T-cell (primary cell): ENCODE measurements at regions not wholly inside any gene's neighbourhood (a gene's known extent, or its start where the extent isn't known, plus 50 kb on each side); places are given as distances from the start of the nearest gene placed in this dataset.

Experiments
- ATAC-seq, 4 experiments: fragments of 200-7000 bp in 3 of 4; fragments of 150-1000 bp in 1 of 4; cut with Tn5 transposase; replicated peaks in 1 of 4; 1 replicate in 3 of 4; 2 replicates in 1 of 4; pipeline ENCODE4 v1.10.0; 2021; ENCODE audit warnings: moderate library complexity in 3 of 4, mild to moderate bottlenecking in 2 of 4, moderate number of reproducible peaks in 1 of 4
- CTCF ChIA-PET, 2 donors: fragments of 300-600 bp; sonication (Branson Sonifier 250); formaldehyde crosslinking; loops; one replicate each; lab custom pipeline; 2022; ENCODE audit warnings: antibody characterized with exemption in 2 of 2; lab: Charles Lee
- POLR2A ChIA-PET, 2 donors: fragments of 300-600 bp; sonication (Branson Sonifier 250); formaldehyde crosslinking; loops; one replicate each; lab custom pipeline; 2022; ENCODE audit warnings: antibody characterized with exemption in 2 of 2; lab: Charles Lee
- DNase-seq, 35 experiments: peaks; one replicate each; pipeline versions ENCODE4 v3.0.0 to v3.0.0-alpha.2; 2013 to 2023
- H3K27ac ChIP-seq: one replicate; pipeline ENCODE4 v1.5.1; 2013; ENCODE audit warnings: low read length
- H3K27me3 ChIP-seq, 2 experiments: replicated peaks in 1 of 2; 1 replicate in 1 of 2; 2 replicates in 1 of 2; pipeline versions ENCODE4 v1.6.1 to v1.7.0; 2013; ENCODE audit warnings: low read length in 1 of 2, mixed read lengths in 1 of 2; ENCODE audit not compliant: control insufficient read depth in 2 of 2, insufficient read depth in 2 of 2; ENCODE audit errors: extremely low read depth in 1 of 2
- H3K36me3 ChIP-seq, 2 donors: 1 replicate in 1 of 2; 2 replicates in 1 of 2; pipeline versions ENCODE4 v1.6.1 to v1.7.0; 2013; ENCODE audit warnings: low read length in 1 of 2; ENCODE audit not compliant: control insufficient read depth in 2 of 2, insufficient read depth in 1 of 2; ENCODE audit errors: extremely low read depth in 1 of 2
- H3K4me1 ChIP-seq, 2 experiments: 1 replicate in 1 of 2; 2 replicates in 1 of 2; pipeline versions ENCODE4 v1.6.1 to v1.7.0; 2013; ENCODE audit warnings: low read length in 2 of 2, mixed read lengths in 1 of 2; ENCODE audit not compliant: insufficient read depth in 2 of 2, control insufficient read depth in 1 of 2; ENCODE audit errors: extremely low read depth in 1 of 2
- H3K4me3 ChIP-seq, 2 donors: 1 replicate in 1 of 2; 2 replicates in 1 of 2; pipeline versions ENCODE4 v1.5.1 to v1.7.0; 2013; ENCODE audit warnings: mild to moderate bottlenecking in 2 of 2, low read length in 1 of 2, moderate library complexity in 1 of 2; ENCODE audit not compliant: control insufficient read depth in 1 of 2; ENCODE audit errors: extremely low read depth in 1 of 2
- H3K9me3 ChIP-seq: 2 replicates; pipeline ENCODE4 v1.7.0; 2013
- H3K27ac Mint-ChIP-seq, 2 donors: one replicate each; pipeline ENCODE4 v1.8.0; 2020 to 2021; ENCODE audit warnings: mild to moderate bottlenecking in 2 of 2, mixed read lengths in 2 of 2
- H3K27me3 Mint-ChIP-seq, 2 donors: one replicate each; pipeline ENCODE4 v1.8.0; 2021 to 2022; ENCODE audit warnings: mixed read lengths in 2 of 2
- H3K36me3 Mint-ChIP-seq: one replicate; pipeline ENCODE4 v1.8.0; 2021; ENCODE audit warnings: mixed read lengths
- H3K4me1 Mint-ChIP-seq, 3 donors: one replicate each; pipeline ENCODE4 v1.8.0; 2020 to 2022; ENCODE audit warnings: mixed read lengths in 3 of 3, mild to moderate bottlenecking in 1 of 3
- H3K4me3 Mint-ChIP-seq, 3 donors: one replicate each; pipeline ENCODE4 v1.8.0; 2020 to 2022; ENCODE audit warnings: mild to moderate bottlenecking in 3 of 3, mixed read lengths in 3 of 3, moderate library complexity in 3 of 3
- H3K9me3 Mint-ChIP-seq, 3 donors: one replicate each; pipeline ENCODE4 v1.8.0; 2020 to 2022; ENCODE audit warnings: mixed read lengths in 3 of 3
- WGBS: methylation state at CpG from one replicate; pipeline ENCODE4 v1.1.5; 2013; ENCODE audit warnings: missing lambda C conversion rate; ENCODE audit not compliant: insufficient coverage; 5-methylcytosine and 5-hydroxymethylcytosine counted together

DNA sequence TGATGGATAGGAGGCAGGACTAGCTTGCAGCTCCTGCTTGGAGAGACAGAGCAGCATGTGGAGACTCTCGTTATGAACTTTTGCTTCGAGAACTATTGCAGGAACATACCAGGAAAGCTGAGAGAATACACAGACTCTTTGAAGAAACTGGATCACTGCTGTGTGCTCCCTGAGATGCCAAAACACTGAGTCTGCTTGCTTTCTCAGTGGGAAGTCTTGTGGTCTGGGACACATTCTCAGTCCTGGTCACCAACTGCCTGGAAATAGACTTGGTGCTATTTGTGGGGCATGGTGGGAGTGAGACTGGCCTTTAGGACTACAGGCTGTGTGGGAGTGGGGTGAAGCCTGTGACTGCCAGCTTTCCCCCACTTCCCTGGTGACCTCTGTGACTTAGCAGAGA lies 252.6 kb downstream of the MED10 start:
- Mint-ChIP-seq H3K4me3 (no peak overlapping the region), H3K4me1 (no peaks in the 10 kb centered on the region), H3K27me3 (peaks cover 3 to 5% of the 10 kb centered on the region in 2 donors), H3K9me3 (peaks cover 13 to 16% (median 15%) of the 10 kb centered on the region in 3 donors), H3K27ac (no peak overlapping the region), H3K36me3 (no peaks in the 10 kb centered on the region)
- ChIA-PET POLR2A (no interaction called here), CTCF (no interaction called here)
- Histone ChIP-seq H3K36me3 (no peaks in the 10 kb centered on the region), H3K4me3 (no peak overlapping the region), H3K27me3 (peaks cover 0 to 7% of the 10 kb centered on the region in 2 experiments), H3K4me1 (no peaks in the 10 kb centered on the region), H3K27ac (no peak overlapping the region), H3K9me3 (peaks cover 2% of the 10 kb centered on the region)
- DNase-seq, result no peak
- WGBS, result 76% methylated on average over 2 of the region's 2 CpGs
- ATAC-seq, result no peak

DNA sequence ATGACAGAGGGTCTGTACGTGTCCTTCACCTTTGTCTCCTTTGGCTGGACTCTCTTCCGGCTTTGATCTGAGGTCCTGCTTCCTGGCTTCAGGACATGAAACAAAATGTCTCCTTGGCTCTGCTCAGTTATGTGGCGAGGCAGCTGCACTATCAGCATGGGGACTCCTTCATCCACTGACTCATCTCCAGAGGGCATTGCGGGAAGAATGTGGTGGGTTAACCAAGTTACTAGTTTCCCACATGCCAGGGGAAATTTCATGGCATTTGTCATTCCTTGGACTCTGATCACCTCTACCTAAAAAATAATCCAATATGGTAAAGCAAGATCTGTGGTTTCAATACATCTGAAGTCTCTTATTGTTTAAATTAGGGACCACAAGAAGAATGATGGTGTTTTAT lies 259.7 kb downstream of the MED10 start:
- H3K27me3 Mint-ChIP-seq, result peaks cover 3 to 6% of the 10 kb centered on the region in 2 donors
- Histone ChIP-seq H3K36me3 (no peaks in the 10 kb centered on the region), H3K27me3 (no peaks in the 10 kb centered on the region), H3K4me1 (no peaks in the 10 kb centered on the region), H3K27ac (no peak overlapping the region), H3K4me3 (no peak overlapping the region), H3K9me3 (no peaks in the 10 kb centered on the region)
- ChIA-PET POLR2A (no interaction called here), CTCF (no interaction called here)
- H3K4me3 Mint-ChIP-seq, result no peak overlapping the region
- 94% methylated on average over 2 of the region's 4 CpGs for WGBS
- DNase-seq, result no peak
- no peak for ATAC-seq
- H3K9me3 Mint-ChIP-seq, result peaks cover 0 to 13% (median 3%) of the 10 kb centered on the region in 3 donors
- no peak overlapping the region for H3K27ac Mint-ChIP-seq
- no peaks in the 10 kb centered on the region for H3K36me3 Mint-ChIP-seq
- no peaks in the 10 kb centered on the region for H3K4me1 Mint-ChIP-seq

DNA sequence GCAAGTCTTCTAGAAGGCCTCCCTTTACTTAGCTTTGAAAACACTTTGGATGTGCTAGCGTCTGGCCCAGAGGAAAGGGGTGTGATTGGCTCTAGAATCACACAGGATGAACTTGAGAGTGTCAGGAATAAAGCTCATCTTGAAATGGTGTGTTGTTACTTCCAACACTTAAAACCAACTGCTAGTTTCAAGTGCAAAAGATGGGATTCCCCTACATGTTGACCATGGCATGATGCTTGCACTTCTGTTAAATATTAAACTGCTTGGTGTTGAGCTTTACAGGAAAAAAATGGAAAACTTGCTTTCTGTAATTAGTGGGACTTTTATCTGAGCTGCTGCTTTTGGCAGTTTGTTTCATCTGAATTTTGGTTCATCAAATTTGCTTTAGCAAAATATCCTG lies 261.1 kb downstream of the MED10 start:
- Mint-ChIP-seq H3K9me3 (peaks cover 0 to 13% (median 0%) of the 10 kb centered on the region in 3 donors), H3K27ac (no peak overlapping the region), H3K4me1 (no peaks in the 10 kb centered on the region), H3K27me3 (peaks cover 3 to 10% of the 10 kb centered on the region in 2 donors), H3K4me3 (no peak overlapping the region), H3K36me3 (no peaks in the 10 kb centered on the region)
- Histone ChIP-seq H3K9me3 (no peaks in the 10 kb centered on the region), H3K27ac (no peak overlapping the region), H3K4me3 (no peak overlapping the region), H3K36me3 (no peaks in the 10 kb centered on the region), H3K4me1 (no peaks in the 10 kb centered on the region), H3K27me3 (no peaks in the 10 kb centered on the region)
- no CpG with 5 or more reads among the region's 1 CpG for WGBS
- ChIA-PET CTCF (no interaction called here), POLR2A (no interaction called here)
- no peak for DNase-seq
- no peak for ATAC-seq

DNA sequence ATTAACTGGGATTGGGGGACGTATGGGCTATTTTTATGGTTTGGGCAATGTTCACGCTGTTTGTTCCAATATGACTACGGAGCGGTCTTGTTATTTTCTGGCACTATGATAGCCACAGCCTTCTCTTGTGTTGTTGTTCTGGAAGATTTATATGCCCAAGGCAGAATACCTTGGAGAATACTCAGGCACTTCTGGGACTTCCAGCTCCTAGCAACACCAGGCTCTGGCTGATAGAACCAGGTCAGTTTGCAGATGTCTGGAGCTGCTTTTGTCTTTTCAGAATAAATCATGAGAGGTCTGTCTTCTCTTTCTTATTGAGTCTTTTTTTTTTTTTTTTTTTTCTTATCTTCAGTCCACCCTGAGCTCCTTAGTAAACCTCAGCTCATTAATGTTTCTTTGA lies 262.5 kb downstream of the MED10 start:
- Mint-ChIP-seq H3K27ac (no peak overlapping the region), H3K27me3 (peaks cover 0 to 6% of the 10 kb centered on the region in 2 donors), H3K9me3 (peaks cover 0 to 10% (median 0%) of the 10 kb centered on the region in 3 donors), H3K36me3 (no peaks in the 10 kb centered on the region), H3K4me1 (no peaks in the 10 kb centered on the region), H3K4me3 (no peak overlapping the region)
- ATAC-seq (no peak), DNase-seq (no peak)
- WGBS, result 80% methylated on average over 1 of the region's 4 CpGs
- H3K27ac ChIP-seq, result no peak overlapping the region
- ChIA-PET CTCF (no interaction called here), POLR2A (no interaction called here)
- H3K9me3 ChIP-seq, result no peaks in the 10 kb centered on the region
- H3K4me3 ChIP-seq, result no peak overlapping the region
- no peaks in the 10 kb centered on the region for H3K4me1 ChIP-seq
- H3K36me3 ChIP-seq, result no peaks in the 10 kb centered on the region
- no peaks in the 10 kb centered on the region for H3K27me3 ChIP-seq

DNA sequence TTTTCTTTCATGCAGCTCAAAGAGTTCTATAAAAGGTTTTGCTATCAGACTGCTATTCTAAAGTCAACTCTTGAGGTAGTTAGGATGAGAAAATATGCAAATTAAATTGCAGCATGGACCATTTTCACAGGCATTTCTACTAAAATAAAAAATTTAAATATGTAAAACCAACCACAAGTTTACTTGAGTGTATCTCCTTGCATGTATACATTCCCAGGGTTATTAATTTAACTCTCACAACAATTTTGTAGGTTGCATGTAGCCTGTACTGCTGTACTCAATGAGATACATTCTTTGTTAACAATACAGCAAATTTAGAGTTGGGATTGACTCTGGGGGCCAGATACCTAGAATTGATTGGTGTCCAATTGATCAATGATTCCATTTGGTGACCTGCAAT lies 265.8 kb downstream of the MED10 start:
- Histone ChIP-seq H3K4me1 (no peaks in the 10 kb centered on the region), H3K9me3 (no peaks in the 10 kb centered on the region), H3K27ac (no peak overlapping the region), H3K27me3 (peaks cover 0 to 5% of the 10 kb centered on the region in 2 experiments), H3K4me3 (no peak overlapping the region), H3K36me3 (no peaks in the 10 kb centered on the region)
- POLR2A ChIA-PET, result no interaction called here
- H3K27me3 Mint-ChIP-seq, result peaks cover 0 to 5% of the 10 kb centered on the region in 2 donors
- H3K36me3 Mint-ChIP-seq, result no peaks in the 10 kb centered on the region
- H3K4me3 Mint-ChIP-seq, result no peak overlapping the region
- H3K9me3 Mint-ChIP-seq, result peaks cover 0 to 5% (median 0%) of the 10 kb centered on the region in 3 donors
- no peaks in the 10 kb centered on the region for H3K4me1 Mint-ChIP-seq
- H3K27ac Mint-ChIP-seq, result no peak overlapping the region
- no peak for ATAC-seq
- DNase-seq, result no peak
- CTCF ChIA-PET, result no interaction called here

DNA sequence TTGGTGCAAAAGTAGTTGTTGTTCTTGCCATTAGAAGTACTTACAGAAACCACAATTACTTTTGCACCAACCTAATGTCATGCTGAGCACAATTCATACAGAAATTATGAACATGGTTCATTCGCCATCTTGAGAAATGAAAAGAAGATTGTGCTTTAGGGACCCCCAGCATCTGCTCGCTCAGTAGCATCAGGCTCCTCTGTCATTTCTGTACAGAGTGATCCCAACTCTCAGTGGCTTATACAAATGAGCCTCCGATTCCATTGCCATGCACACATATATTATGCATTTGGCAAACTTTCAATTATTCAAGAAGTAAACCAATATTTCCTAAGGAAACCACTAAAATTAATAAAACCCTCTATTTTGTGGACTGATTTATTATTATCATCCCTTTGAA lies 266.2 kb downstream of the MED10 start:
- H3K9me3 Mint-ChIP-seq, result peaks cover 0 to 5% (median 0%) of the 10 kb centered on the region in 3 donors
- no peaks in the 10 kb centered on the region for H3K9me3 ChIP-seq
- H3K36me3 Mint-ChIP-seq, result no peaks in the 10 kb centered on the region
- no peaks in the 10 kb centered on the region for H3K4me1 Mint-ChIP-seq
- no peak overlapping the region for H3K27ac Mint-ChIP-seq
- no peaks in the 10 kb centered on the region for H3K36me3 ChIP-seq
- ChIA-PET CTCF (no interaction called here), POLR2A (no interaction called here)
- WGBS, result no CpG with 5 or more reads among the region's 3 CpGs
- H3K27me3 Mint-ChIP-seq, result peaks cover 0 to 5% of the 10 kb centered on the region in 2 donors
- H3K27ac ChIP-seq, result no peak overlapping the region
- no peak overlapping the region for H3K4me3 Mint-ChIP-seq
- DNase-seq, result no peak
- ATAC-seq, result no peak
- H3K4me3 ChIP-seq, result no peak overlapping the region
- no peaks in the 10 kb centered on the region for H3K4me1 ChIP-seq
- H3K27me3 ChIP-seq, result peaks cover 0 to 5% of the 10 kb centered on the region in 2 experiments

DNA sequence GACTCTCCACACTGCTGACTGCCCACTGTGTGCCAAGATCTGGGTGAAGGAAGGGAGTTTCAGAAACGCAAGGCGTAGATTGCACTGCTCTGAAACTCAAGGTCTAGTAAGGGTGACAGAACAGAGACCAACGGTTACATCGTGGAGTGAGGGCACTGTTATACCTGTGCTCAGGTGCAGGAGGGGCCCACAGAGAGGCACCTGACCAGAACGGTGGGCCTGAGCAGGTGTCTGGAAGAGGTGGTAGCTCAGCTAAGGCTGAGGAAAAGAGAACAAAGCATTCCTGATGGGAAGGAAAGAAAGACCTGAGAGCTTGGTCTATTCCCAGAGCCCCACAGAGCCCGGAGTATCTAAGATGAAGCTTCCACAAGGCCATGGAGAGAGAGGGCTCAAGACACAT lies 267.2 kb downstream of the MED10 start:
- no peak for DNase-seq
- ATAC-seq, result no peak
- peaks cover 0 to 5% (median 0%) of the 10 kb centered on the region in 3 donors for H3K9me3 Mint-ChIP-seq

More for the DNA sequence above, 267.2 kb downstream of the MED10 start:
- Histone ChIP-seq H3K4me3 (no peak overlapping the region), H3K27ac (no peak overlapping the region), H3K4me1 (no peaks in the 10 kb centered on the region), H3K9me3 (no peaks in the 10 kb centered on the region), H3K36me3 (no peaks in the 10 kb centered on the region), H3K27me3 (peaks cover 0 to 5% of the 10 kb centered on the region in 2 experiments)
- H3K27me3 Mint-ChIP-seq, result peaks cover 0 to 5% of the 10 kb centered on the region in 2 donors
- CTCF ChIA-PET, result no interaction called here
- no peak overlapping the region for H3K4me3 Mint-ChIP-seq
- 92% methylated on average over 6 of the region's 6 CpGs for WGBS
- H3K27ac Mint-ChIP-seq, result no peak overlapping the region
- no peaks in the 10 kb centered on the region for H3K4me1 Mint-ChIP-seq
- POLR2A ChIA-PET, result no interaction called here
- H3K36me3 Mint-ChIP-seq, result no peaks in the 10 kb centered on the region
